ENCODE measurements at regions not wholly inside any gene's neighbourhood (a gene's known extent, or its start where the extent isn't known, plus 50 kb on each side); places are given as distances from the start of the nearest gene placed in this dataset.
"Not testable (repeated sequence)": the region's sequence is repeated elsewhere in the genome, so short reads cannot be mapped to it uniquely, and the experiment has no call there.

- intact Hi-C loops (cut with DNase I), result no loop called here
- no peak for DNase-seq
Measured at GRCh38 chr2:5612666-5613065, 79.5 kb upstream of the SOX11 start.

- no peak for DNase-seq
- intact Hi-C loops (cut with DNase I), result no loop called here
Measured at GRCh38 chr2:5616019-5616418, 76.2 kb upstream of the SOX11 start.

GRCh38 chr2:5617358-5617757 lies 74.8 kb upstream of the SOX11 start:
- DNase-seq, result no peak
- intact Hi-C loops (cut with DNase I), result no loop called here

DNA sequence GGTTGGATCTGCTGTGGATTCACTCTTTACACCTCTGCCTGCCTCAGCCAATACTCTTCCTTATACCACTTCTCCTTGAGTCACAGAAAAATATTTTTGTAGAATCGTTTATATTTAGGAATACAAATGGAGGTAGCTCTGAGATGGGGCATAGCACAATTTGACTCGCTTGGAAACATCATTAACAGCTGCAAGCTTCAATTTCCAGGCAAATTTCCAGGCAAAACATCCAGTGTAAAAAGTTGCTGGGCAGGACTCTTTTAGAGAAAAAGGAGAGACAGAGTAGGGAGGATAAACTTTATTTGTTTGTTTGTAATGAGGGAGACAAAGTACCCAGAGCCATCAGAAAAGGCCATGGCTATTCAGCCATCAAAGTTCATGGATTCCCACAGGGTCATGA lies 74.4 kb upstream of the SOX11 start:
- DNase-seq, result no peak
- intact Hi-C loops (cut with DNase I), result no loop called here

DNA sequence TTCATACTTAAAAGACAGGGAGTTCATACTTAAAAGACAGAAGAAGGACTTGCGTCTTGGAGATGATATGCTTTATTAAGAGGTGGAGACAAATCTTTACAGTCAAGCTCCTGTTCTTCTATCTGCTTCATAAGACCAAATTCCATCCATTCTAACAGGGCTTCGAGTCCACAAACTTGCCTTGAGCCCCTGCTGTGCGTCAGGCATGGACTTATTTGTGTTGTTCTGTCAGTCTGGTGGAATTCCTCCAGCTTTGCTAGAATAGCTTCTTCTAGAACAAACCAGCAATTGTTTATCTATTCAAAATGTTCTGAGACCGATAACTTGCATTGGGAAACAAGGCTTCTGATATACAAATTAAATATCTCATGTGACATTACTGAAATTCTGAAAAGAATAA lies 73.9 kb upstream of the SOX11 start:
- DNase-seq, result no peak
- intact Hi-C loops (cut with DNase I), result no loop called here

- intact Hi-C loops (cut with DNase I), result not testable (repeated sequence)
Measured at GRCh38 chr2:5625556-5626065, 66.6 kb upstream of the SOX11 start.

GRCh38 chr2:5628484-5628883 lies 63.7 kb upstream of the SOX11 start:
- intact Hi-C loops (cut with DNase I); DNase-seq: not testable (repeated sequence)

More at GRCh38 chr2:5625556-5626065, 66.6 kb upstream of the SOX11 start:
- DNase-seq, result not testable (repeated sequence)

- intact Hi-C loops (cut with DNase I); DNase-seq: not testable (repeated sequence)
Measured at GRCh38 chr2:5629510-5629909, 62.7 kb upstream of the SOX11 start.

DNA sequence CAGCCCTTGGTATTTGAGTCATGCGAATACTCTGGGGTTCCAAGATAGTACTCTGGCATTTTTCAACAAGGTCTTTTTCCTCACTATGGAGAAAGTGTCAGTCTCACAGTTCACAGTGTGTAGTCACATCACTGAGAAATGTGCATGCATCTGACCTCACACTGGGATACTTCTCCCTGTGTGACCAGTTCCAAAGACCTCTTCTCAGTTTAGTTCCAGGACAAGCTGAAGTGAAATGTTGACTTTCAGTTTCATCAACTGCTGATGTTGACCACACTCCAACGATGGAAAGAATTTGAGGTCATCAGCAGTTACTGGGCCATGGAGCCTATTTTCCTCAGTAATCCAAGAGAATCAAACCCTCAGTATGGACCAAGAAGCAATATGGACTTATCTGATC lies 55.1 kb upstream of the SOX11 start:
- intact Hi-C loops (cut with DNase I); DNase-seq: not testable (repeated sequence)

Data from posterior cingulate gyrus (tissue), 11 donors.